ENCODE measurements at regions not wholly inside any gene's neighbourhood (a gene's known extent, or its start where the extent isn't known, plus 50 kb on each side); places are given as distances from the start of the nearest gene placed in this dataset.
A peak's percentile ranks its signal among the peaks of the same experiment; 100 is the strongest.
"Not testable (repeated sequence)": the region's sequence is repeated elsewhere in the genome, so short reads cannot be mapped to it uniquely, and the experiment has no call there.

DNA sequence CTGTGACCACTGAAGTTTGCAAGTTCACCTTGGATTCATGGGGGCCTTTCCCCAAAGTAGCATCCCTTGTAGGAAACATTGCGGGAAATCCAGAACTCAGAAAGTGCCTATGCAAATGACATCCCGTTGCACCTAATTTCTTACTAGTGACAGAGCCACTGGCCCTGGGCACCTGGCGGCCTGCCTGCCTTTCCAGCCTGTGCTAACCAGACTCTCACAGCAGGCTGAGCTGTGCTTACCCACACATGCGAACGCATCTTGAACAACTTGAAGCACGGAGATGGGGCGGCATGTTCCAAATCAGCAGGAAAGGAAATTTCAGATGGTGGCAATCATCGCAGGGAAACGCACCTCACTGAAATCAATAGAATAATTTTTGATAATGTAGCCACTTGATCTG is 405.8 kb downstream of the TMEM182 start:
- DNase-seq = no peak

DNA sequence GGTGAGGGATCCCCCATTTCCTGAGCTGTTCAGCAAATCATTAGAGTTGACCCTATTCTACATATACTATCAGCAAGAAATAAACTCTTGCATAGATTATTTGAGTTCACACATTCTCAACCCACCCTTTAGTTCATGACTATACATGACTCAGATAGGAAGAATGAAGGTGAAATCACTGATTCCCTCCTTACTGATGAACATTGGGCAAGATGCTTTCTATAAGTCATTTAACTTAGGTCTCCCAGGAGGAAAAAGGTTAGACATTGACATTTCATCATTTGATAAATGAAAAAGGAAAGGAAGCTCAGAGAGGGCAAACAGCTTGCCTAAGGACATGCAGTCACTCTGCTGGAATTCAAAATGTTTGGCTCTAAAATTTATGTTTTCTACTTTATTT is 408.0 kb downstream of the TMEM182 start:
- no peak for DNase-seq

DNA sequence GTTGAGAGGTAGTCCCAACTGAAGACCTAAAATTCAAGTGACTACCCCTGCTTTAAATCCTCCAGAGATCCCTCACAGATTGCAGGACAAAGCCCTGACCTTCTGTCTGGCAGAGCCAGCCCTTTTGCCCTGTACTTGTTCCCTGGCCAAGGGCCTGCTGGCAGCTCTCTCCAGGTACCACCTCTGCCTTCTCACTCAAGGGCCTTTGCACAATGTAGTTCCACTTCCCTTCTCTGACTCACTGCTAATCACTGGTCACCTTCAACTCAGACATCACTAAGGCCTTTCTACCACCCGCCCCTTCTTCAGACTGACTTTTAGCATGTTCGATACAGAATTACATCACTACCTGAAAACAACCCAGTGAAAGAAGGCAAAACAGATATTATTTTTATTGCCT is 411.0 kb downstream of the TMEM182 start:
- DNase-seq = no peak

DNA sequence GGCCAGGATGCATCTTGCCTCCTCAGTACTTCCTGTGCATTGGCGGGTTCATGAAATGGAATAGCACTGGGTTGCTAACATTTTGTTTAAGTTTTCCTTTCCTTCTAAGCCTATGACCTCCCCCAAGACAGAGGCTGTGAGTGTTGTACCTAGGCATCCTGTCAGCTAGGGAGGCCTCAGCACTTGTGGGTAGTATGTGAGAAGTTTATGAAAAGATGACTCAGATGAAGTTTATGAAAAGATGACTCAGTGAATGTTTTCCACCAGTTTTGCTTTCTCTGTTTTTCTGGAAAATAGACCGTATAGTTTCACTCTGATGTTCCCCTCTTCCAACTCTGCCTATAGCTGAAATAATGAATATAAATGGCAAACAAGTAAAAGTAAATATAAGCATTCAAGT is 412.9 kb downstream of the TMEM182 start:
- no peak for DNase-seq

DNA sequence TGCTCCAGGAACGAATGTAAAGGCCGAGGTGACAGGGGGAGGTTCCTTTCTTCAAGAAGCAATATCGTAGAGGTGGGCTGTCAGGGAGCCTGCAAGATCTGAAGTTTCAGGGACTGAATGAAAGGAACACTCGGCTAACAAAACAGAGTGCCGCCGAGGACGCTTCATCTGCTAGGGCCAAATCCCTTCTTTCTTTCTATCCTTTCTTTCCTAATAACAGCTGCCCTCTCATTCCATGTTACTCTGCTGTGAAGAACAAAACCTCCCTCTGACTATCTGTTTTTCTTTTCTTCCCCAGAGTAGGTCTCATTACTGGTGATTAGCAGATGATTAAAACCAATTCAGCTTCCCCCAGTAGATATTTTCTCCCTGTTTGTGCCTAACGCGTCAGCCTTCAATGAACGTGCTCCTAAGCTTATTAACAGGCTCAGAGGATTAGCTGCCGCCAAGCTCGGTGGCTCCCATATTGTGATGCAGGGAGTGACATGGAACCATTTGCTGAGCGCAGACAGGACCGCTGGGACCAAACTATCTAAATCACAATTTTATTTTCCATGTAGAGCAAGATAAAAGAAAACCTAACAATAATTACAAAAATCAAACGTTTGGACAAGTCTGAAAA is 414.6 kb downstream of the TMEM182 start:
- DNase-seq = peak in 8 of 56 donors; percentile 1 to 33 (median 9)

DNA sequence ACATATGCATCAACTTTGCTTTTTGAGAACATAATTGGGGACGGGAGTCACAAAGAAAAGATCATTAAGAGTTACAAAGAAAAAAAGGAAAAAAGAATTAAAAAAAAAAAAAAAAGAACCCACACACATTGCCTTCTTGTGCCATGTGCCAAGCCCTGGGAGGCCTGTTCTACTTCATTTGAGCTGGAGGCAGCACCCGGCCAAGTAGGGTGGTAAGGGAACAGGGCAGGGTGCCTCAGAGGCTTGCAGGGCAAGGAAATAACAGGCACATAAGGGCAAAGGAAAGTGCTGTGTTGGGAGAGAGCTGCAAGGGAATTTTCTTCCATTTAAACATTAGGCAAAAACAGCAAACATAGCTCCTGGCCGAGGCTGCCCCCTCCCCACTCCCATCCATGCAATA is 418.0 kb downstream of the TMEM182 start:
- peak in 31 of 56 donors; percentile 3 to 73 (median 26) for DNase-seq

DNA sequence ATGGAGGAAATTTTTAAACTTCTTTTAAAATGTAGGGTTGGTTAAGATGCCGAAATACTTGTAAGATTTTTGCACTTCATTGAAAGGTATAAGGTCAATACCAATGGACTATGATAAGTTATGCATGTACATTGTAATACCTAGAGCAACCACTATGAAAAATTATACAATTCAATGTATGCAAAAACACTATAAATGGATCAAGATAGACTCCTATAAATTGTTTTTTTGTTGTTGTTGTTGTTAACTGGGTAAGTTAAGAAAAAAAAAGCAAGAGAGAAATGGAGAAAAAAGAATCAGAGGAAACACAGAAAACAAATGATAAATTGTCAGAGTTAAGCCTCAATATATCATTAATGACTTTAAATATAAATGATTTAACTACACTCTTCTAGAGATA is 421.2 kb downstream of the TMEM182 start:
- DNase-seq = no peak

DNA sequence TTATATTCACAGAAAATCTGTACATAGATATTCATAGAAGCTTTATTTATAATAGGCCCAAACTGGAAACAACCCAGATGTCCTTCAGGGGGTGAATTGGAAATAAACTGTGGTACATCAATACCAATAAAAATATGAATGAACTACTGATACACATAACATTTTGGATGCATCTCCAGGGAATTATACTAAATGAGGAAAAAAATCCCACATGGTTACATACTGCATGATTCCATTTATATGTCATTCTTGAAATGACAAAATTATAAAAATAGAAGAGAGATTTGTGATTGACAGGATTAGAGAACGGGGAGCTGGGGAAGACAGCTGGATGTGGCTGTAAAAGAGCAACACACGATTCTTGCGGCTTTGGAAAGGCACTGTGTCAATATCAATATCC is 435.0 kb downstream of the TMEM182 start:
- no peak for DNase-seq

DNA sequence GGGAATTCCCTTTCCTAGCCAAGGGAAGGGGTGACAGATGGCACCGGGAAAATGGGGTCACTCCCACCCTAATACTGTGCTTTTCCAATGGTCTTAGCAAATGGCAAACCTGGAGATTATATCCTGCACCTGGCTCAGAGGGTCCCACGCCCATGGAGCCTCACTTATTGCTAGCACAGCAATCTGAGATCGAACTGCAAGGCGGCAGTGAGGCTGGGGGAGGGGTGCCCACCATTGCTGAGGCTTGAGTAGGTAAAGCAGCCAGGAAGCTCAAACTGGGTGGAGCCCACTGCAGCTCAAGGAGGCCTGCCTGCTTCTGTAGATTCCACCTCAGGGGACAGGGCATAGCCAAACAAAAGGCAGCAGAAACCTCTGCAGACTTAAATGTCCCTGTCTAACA is 438.9 kb downstream of the TMEM182 start:
- not testable (repeated sequence) for DNase-seq

DNA sequence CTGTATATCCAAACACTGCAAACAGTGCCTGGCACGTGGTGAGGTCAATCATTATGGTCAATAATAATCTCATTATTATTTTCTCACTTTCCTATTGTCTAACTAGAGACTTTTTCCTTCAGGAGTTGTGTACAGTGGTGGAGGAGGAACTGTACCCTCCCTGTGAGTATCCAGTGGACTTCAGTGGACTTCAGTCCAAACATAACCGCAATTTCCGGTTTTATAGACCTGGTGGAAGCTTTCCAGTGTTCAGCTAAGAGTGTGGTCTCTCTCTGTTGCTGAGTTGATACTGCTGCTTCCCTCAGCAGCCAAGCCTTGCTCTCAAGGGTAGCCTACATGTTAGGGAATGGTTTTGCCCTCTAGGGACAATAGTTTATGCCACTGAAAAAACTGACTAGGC is 447.1 kb downstream of the TMEM182 start:
- DNase-seq = no peak

DNA sequence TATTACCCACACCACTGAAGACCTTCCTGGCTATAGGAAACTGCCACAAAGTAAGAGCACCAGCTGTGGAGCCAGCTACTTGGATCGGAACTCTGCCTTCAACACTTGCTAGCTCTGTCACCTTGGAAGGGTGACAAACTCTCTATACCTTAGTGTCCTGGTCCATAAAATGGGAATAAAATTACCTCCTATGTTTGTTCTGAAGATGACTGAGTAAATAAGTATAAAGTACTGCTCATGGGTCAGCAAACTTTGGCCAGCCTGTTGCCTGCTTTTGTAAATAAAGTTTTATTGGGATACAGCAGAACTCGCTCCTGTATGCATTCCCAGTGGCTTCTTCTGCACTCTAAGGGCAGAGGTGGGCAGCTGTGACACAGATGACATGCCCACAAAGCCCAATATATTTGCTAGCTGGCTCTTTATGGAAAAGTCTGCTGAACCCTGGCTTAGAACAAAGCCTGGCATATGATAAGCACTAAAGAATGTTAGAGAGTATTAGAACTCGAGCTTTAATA is 451.3 kb downstream of the TMEM182 start:
- DNase-seq = no peak

DNA sequence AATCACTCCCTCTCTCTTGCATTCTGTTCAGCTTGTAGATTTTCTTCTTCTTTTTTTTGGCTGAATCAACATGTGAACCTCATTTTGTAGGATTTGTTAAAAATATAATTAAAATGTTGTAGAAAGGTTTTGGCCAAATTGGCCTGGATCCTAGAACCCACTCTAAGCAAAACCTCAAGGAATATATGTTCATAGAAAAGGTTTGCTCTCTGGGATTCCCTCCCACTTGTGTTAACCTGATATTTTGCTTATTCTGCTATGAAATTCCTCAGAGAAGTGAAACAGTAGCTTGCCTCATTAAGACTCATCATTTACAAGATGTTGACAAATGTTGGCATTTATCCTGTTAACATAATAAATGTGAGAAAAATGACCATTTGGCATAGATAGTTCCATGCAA is 456.7 kb downstream of the TMEM182 start:
- DNase-seq = no peak

DNA sequence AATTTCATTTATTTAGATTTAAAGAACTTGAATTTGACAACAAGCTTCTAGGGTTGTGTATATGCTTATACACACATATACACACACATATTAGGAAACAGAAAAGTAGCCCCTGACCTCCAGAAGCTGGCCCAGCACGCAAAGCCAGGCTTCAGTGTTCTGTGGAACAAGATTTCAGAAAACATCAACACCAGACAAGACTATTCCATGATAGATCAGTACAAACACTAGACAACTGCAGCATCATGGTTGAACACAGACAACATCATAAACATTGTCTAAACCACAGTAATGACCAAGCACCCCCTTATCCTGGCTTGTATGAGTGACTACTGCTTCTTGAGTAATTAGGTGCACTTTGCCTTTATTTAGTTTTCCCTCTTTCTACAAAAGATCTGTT is 457.6 kb downstream of the TMEM182 start:
- DNase-seq = no peak

DNA sequence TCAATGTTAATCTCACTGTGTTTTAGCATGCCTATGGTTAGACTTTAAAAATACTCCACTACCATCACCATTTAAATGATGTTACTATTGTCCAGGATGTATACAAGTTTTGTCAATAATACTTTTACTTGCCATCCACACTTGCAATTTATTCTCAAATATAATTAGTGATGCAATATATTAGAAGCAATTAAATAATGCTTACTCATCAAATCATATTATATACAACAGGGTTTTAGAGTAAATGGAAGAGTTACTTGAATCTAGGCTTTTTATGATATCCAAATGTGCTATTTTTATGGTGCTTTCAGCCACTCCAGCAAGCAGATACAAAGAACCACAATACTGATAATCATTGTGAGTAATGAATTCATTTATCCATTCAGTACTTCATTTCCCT is 461.1 kb downstream of the TMEM182 start:
- no peak for DNase-seq

DNA sequence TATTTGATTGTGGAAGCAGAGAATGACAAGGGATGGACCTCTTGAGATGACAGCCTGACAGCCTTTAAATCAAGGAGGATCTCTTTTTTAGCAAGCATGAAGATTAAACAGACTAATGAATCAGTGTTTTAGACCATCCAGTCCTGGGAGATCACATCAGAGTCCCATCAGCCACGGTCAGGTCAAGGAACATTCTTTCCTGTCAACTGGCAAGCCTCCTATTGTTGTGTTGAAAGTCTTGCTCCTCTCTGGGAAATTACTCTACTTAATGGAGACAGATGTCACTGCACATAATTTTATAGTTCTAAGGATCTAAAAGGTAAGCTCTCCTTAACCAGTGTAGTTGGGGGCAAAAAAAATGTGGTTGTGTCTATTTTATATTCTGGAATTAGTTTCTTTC is 469.0 kb downstream of the TMEM182 start:
- DNase-seq = no peak

DNA sequence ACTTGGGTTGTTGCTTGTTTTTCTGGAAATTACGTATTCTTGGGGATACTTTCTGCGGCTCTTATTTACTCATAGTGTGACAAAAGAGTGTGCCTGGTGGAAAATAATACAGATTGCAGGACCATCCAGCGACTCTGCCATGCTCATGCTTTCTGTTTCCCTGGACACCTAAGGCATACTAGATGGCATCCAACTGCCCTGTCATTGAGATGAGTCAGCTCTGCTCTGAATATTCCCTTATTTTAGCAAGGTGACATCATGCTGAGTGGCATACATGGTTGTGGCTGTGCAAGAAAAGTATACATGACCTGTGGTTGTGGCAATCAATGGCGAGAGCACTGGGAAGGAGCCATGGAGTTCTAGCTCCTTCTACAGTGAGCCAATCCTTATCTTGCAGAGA is 471.0 kb downstream of the TMEM182 start:
- no peak for DNase-seq

DNA sequence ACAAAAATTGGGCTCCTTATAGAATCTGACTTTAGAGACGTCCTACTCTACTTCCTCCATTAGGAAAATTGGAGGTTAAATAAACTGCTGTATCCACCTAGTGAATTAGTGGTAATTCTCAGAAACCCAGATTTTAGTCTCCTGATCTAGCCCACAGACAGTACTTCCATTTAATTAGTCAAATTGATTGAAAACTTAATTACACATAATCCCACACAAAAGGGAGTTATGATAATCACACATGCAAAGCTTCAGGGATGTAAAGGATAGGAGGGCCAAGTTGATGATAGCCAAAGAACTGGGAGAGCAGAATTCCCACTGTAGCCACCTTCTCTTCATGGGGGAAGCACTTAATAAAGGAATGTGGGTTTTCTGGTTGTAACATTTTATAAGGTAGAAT is 471.9 kb downstream of the TMEM182 start:
- no peak for DNase-seq

DNA sequence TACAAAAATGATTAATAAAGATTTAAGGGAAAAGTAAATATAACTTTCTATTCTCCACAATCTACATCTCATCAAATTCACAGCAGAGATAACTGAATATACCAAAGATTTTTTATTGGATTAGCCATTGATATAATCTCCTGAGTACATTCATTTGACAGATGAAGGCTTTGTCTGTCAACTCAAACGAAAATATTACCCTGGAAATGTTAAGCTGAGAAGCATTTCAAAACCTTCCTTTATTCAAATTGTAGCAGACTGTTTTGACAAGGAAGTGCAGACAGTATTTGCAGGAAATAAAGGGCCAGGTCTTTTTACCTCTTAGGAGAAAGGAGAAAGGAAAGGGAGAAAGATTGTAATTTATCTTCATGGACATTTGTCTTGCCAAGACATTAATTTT is 473.5 kb downstream of the TMEM182 start:
- DNase-seq = no peak

DNA sequence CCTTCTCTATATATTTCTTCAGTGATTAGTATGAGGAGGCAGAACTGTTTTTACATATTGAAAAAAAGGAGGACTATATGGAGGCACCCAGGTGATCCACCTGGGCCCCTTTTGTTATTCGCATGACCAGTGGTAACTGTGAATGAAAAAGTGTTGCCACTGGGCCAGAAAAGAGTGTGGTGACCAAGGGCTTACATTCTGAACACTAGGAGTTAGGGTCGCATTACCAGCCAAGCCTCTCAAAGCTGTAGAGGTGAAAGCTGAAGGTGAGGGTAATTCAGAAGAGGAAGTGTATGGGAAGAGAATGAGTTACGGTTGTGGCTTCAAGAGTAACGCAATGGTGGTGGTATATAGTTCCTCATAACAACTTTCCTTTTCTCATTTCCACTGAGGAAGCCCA is 487.6 kb downstream of the TMEM182 start:
- DNase-seq = no peak

DNA sequence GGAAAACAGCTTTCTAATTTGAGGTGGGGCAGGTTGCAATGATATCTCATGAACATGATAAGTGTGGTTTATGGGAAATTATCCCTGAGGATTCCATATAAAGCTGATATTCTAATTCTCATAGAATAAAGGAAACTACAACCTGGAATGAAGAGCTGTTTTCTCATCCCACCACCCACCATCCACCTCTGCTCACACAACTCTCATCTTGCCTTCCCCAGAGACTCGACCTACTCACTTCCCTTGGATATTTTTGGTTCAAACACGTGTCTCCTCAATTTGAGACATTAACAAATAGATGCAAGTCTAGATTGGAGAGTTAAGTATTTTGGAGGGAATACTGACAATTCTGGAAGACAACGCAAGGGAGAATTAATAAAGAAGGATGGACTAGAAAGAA is 490.9 kb downstream of the TMEM182 start:
- no peak for DNase-seq

DNA sequence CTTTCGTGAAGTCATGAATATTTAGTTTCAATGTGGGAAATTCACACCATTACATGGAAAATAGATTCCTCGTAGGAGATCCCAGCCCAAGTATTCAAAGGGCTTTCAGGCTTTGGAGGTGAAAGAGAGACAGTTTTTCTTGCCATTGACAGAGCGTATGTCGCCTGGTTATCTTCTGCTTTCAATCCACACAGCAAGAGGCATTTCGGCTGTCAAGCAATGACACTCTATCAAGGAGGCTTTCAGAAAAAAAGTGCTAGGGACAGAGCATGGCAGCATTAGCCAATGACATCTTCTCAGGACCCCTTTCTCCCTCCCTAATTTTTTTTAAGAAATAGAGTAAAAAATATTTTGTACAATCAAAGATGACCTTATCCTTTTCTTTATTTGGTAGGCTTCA is 492.8 kb downstream of the TMEM182 start:
- no peak for DNase-seq

DNA sequence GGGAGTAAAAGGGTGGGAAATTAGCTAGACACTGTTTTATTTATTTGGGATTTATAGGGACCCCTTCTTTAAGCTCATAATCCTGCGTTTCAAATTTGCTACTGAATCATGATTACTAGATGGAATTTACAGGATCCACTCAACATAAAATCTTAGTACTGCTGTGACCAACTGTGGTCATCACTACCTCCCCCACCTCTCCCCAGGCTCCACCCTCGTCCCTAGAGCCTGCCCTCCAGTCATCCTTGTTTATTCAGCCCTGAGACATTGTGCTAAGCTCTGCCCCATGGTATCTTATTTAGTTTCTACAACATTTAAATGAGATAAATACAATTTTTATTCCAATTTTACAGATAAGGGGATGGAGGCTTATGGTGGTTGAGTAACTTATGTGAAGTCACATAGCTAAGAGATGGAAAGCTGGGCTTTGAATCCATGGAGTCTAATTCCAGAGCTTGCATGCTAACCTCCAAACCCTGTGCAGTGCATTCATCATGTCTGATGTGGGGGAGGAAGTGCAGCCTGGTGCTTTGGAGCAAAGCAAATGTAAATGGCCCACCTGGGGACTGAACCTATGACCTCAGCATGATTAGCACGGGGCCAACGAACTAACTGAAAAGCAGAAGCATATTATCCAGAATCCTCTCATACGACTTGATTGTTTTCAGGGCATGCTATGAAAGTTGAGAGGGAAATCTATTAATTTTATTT is 502.4 kb downstream of the TMEM182 start:
- no peak for DNase-seq

DNA sequence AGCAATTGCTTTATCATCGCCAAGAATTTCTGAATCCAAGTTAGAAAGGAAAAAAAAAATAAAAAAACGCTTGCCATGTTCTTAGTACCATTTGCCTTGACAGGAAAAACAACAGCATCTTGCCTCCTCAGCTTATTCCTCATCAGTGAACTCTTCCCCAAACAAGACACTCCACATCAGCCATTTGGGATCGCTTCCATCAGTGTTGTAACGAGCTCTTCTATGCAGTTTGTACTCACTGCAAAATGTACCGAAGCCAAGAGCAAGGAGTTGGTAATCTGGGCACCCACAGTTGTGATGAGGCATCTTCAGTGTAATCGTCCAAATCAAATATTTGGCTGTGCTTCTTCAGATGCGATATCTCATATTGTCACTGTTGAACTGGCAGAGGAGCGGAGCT is 503.7 kb downstream of the TMEM182 start:
- no peak for DNase-seq
